ENCODE measurements at regions not wholly inside any gene's neighbourhood (a gene's known extent, or its start where the extent isn't known, plus 50 kb on each side); places are given as distances from the start of the nearest gene placed in this dataset.
"Not testable (repeated sequence)": the region's sequence is repeated elsewhere in the genome, so short reads cannot be mapped to it uniquely, and the experiment has no call there.

DNA sequence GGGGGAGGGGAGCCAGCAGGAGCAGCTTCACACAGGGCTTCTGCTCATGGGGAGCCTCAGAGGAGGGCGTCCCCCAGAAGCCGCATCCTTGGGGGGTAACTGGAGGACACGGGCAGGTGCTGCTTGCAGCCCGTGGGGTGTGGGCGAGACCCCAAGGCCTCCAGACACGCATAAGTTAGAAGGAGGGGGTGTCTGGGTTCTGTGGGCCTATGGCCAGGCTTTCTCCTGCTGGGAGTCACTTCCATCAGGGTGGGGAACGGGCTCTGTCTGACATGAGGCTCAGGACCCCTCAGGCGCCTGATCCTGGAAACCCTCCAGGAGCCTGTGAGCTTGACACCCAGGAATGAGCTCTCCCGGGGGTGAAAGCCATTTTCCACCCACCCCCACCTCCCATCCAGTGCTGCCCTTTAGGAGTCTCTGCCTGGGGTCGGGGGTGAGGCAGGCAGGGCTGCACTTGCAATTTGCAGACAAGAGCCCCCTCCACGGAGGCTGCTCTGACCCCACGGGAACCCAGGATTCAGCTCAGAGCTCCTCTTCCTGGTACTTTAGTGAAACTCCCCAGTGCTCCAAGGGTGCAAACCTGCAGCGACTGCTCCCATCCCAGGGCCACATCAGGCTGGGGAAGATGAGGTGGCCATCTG lies 325.7 kb downstream of the ADGRD1 start:
- no peaks in the 10 kb centered on the region for H3K9me3 ChIP-seq
- no peak for TF ChIP-seq CTCF (IDR thresholded peaks at IDR 0.05)
- intact Hi-C loops (cut with DNase I; ENCODE audit: low total_unique reads) = no loop called here
- H3K27ac ChIP-seq = no peak overlapping the region
- DNase-seq = peak; percentile 16 to 53
- no peaks in the 10 kb centered on the region for H3K4me1 ChIP-seq
- H3K36me3 ChIP-seq = no peaks in the 10 kb centered on the region
- peaks cover 0 to 23% of the 10 kb centered on the region in 2 donors for H3K27me3 ChIP-seq
- H3K4me3 ChIP-seq = no peak overlapping the region

- DNase-seq = peak; percentile 7 to 37
- H3K4me3 ChIP-seq = no peak overlapping the region
- intact Hi-C loops (cut with DNase I; ENCODE audit: low total_unique reads) = no loop called here
- TF ChIP-seq CTCF (IDR thresholded peaks at IDR 0.05) = no peak
- no peaks in the 10 kb centered on the region for H3K4me1 ChIP-seq
- no peak overlapping the region for H3K27ac ChIP-seq
- no peaks in the 10 kb centered on the region for H3K9me3 ChIP-seq
- H3K36me3 ChIP-seq = no peaks in the 10 kb centered on the region
- peaks cover 0 to 23% of the 10 kb centered on the region in 2 donors for H3K27me3 ChIP-seq
Measured at GRCh38 chr12:131280426-131280825, 326.7 kb downstream of the ADGRD1 start.

- H3K4me3 ChIP-seq = no peak overlapping the region
- H3K36me3 ChIP-seq = no peaks in the 10 kb centered on the region
- no peaks in the 10 kb centered on the region for H3K9me3 ChIP-seq
- no peak for TF ChIP-seq CTCF (IDR thresholded peaks at IDR 0.05)
- H3K27me3 ChIP-seq = peaks cover 0 to 23% of the 10 kb centered on the region in 2 donors
- intact Hi-C loops (cut with DNase I; ENCODE audit: low total_unique reads) = no loop called here
- no peak overlapping the region for H3K27ac ChIP-seq
- H3K4me1 ChIP-seq = no peaks in the 10 kb centered on the region
- DNase-seq = peak; percentile 6 to 48
Measured at GRCh38 chr12:131281016-131281415, 327.3 kb downstream of the ADGRD1 start.

DNA sequence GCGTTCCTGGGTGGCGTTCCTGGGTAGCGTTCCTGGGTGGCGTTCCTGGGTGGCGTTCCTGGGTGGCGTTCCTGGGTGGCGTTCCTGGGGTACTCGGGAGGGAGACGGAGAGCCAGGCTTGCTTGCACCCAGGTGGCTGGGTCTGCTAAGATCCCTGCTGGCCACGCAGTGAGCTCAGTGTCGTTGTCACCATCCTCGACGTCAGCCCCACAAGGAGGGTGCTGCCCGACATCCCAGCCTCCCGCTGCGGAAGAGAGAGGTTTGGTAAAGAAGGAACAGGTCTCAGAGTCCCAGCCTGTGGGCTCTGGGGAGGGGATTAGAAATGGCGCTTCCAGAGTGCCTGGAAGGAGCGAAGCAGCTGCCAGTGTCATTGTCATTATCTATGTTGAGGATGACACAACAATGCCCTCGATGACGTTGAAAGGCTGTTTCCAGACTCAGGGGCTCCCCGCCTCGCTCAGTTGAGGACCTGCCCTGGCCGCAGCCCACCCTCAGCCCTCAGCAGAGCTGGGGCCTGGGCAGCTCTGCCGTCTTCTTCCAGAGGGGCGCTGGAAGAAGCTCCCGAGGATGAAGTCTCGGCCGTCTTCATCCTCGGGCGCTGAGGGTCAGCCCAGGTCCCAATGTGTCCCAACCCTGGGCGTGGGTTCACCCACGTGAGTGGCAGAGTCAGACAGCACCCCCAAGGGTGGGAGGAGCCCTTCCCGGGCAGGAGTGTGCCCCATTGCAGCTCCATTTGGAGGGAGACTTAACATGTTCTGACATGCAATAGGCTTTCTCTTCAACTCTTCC lies 328.8 kb downstream of the ADGRD1 start:
- TF ChIP-seq CTCF (IDR thresholded peaks at IDR 0.05) = no peak

DNA sequence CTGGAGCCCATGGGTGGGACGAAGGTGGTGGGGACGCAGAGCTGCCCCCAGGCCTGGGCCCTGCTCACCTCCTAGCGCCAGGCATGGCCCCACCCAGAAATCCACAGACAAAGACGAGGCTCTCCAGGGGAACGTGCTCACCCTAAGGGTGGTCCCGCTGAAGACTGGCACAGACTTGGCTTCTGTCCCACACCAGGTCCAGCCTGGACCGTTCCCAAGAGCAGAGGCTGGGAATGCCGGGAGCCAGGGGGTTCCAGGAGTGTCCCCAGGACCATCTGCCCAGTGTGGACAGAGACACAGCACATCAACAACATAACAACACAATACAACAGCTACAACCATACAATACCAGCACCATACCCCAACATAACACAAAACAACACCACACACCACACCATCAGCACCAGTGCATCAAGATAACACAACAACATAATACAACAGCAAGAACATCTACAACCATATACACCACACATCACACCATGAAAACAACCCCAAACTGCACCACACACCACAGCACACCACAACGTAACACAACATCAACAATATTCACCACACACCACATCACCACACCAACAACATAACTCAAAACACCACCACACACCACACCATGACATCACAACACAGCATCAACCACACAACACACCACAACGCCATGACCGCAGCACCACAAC lies 329.6 kb downstream of the ADGRD1 start:
- TF ChIP-seq CTCF (IDR thresholded peaks at IDR 0.05) = no peak
- DNase-seq = no peak
- intact Hi-C loops (cut with DNase I; ENCODE audit: low total_unique reads) = no loop called here

More for the DNA sequence above, 328.8 kb downstream of the ADGRD1 start:
- no peaks in the 10 kb centered on the region for H3K4me1 ChIP-seq
- H3K9me3 ChIP-seq = no peaks in the 10 kb centered on the region
- intact Hi-C loops (cut with DNase I; ENCODE audit: low total_unique reads) = no loop called here
- no peak overlapping the region for H3K4me3 ChIP-seq
- H3K27ac ChIP-seq = no peak overlapping the region
- H3K27me3 ChIP-seq = peaks cover 0 to 27% of the 10 kb centered on the region in 2 donors
- DNase-seq = peak; percentile 7 to 54
- no peaks in the 10 kb centered on the region for H3K36me3 ChIP-seq

DNA sequence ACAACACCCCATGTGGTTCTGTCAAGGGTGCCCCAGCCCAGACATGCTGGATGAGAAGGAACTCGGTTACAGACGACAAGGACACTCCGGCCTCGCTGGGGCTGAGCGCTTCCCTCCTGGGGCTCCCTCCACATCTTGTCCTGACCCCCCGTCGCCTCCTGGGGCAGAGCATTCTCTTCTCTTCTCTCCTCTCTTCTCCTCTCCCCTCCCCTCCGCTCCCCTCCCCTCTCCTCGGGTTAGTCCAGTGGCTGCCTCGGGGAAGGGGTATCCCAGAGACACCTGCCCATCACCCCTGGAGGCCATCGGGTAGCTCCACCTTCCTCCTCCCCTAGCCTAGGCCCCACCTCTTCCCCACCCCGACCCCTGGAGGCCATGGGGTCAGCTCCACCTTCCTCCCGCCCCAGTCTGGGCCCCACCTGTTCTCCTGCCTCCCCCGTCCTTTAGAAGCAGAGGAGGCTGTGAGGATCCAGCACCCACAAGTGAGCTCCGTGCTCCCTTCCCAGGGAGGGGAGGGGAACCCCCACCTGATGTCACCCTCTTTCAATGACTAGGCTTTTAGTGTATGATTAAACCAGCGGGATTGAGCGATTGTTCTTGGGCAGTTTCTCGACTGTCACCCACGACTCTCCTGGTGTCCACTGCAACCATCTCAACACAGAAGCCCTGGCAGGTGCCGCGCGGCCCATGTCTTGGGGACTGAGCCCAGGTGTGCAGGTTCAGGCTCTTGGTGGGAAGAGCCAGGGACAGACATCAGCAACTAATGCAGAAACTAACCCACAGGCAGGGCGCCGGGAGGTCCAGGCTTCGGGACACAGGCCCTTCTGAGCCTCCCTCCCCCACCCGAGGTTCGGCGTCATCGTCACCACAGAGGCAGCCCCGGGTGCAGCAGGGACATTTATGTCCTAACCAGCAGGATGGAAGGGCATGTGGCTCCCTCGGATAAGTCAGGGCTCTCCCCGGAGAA lies 330.4 kb downstream of the ADGRD1 start:
- H3K9me3 ChIP-seq; intact Hi-C loops (cut with DNase I; ENCODE audit: low total_unique reads); H3K27ac ChIP-seq; H3K4me1 ChIP-seq; H3K36me3 ChIP-seq; H3K4me3 ChIP-seq: not testable (repeated sequence)
- H3K27me3 ChIP-seq = peaks cover 0 to 30% of the 10 kb centered on the region in 2 donors
- DNase-seq = peak; percentile 9 to 56

More for the DNA sequence above, 329.6 kb downstream of the ADGRD1 start:
- Histone ChIP-seq H3K27ac (no peak overlapping the region), H3K27me3 (peaks cover 0 to 35% of the 10 kb centered on the region in 2 donors), H3K4me3 (no peak overlapping the region), H3K9me3 (no peaks in the 10 kb centered on the region), H3K4me1 (no peaks in the 10 kb centered on the region), H3K36me3 (no peaks in the 10 kb centered on the region)

DNA sequence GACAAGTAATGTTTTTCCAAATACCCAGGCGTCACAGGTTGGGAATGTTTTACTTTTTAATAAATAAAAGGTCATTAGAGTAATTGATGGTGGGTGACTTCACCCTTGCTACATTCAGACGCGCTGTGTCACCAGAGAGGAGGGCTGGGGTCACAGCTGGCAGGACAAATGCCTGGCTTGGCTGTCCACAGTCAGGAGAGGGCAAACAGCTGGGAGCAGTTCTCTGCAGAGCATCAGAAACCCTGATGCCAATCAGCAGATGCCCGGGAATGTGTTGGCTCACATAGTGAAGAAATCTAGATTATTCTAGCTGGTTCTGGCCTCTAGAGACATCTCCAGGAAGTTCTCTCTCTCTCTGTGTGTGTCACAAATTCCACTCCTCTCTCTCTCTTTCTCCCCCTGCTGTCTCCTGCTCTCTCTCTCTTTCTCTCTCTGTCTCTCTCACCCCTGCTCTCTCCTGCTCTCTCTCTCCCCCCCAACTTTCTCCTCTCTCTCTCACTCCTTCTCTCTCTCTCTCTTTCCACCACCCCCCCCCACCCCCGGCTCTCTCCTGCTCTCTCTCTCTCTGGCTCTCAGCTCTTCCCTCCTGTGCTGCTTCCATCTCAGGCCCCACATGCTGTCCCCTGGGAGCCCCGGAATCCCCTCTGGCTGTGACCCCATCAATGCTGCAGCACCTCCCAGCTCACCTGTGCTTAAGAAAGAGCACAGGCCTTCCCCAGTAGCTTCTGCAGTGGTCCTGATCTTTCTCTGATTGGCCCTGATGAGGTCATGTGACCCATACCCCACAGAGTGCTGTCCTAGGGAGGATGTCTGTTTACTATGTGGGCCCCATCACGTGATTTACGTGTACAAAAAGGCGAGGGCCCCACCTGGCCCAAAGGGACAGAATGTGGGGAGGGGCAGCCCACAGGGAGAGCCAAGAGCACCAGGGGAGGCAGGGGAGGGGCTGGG lies 331.5 kb downstream of the ADGRD1 start:
- H3K4me3 ChIP-seq; H3K27ac ChIP-seq; intact Hi-C loops (cut with DNase I; ENCODE audit: low total_unique reads); H3K9me3 ChIP-seq; H3K4me1 ChIP-seq; H3K36me3 ChIP-seq: not testable (repeated sequence)
- peak in 1 of 2 donors; percentile 10 for DNase-seq
- H3K27me3 ChIP-seq = peaks cover 0 to 27% of the 10 kb centered on the region in 2 donors
